K562 (cell line): ENCODE measurements at regions not wholly inside any gene's neighbourhood (a gene's known extent, or its start where the extent isn't known, plus 50 kb on each side); places are given as distances from the start of the nearest gene placed in this dataset.

ENCODE experiments used
- ATAC-seq: fragments of 200-7000 bp; cut with Tn5 transposase; 3 replicates; pipeline ENCODE4 v1.9.1; 2020; ENCODE audit warnings: moderate library complexity
- BruUV-seq: library from RNA; stranded (reverse); fragments of 400-500 nt; replicated peaks from 2 replicates; lab custom pipeline; 2021; lab: Mats Ljungman, UMichigan
- CTCF ChIA-PET: fragments of 300-600 bp; formaldehyde crosslinking; extraction: SDS; loops from one replicate; lab custom pipeline; 2021; ENCODE audit warnings: low intra/inter-chr PET ratio; lab: Yijun Ruan, JAX
- POLR2A ChIA-PET: fragments of 300-600, 350-650 bp; sonication (Branson Sonifier 250); formaldehyde crosslinking; extraction: SDS; loops from one replicate; lab custom pipeline; 2021; ENCODE audit warnings: antibody characterized with exemption, inconsistent platforms; lab: Yijun Ruan, JAX
- DNase-seq, 4 experiments: peaks; one replicate each; pipeline versions ENCODE4 v3.0.0 to v3.0.0-alpha.2; 2011 to 2018; ENCODE audit warnings: low spot score in 3 of 4, mixed read lengths in 3 of 4; ENCODE audit errors: extremely low read depth in 1 of 4
- FAIRE-seq: peaks from 2 replicates; lab custom pipeline; 2011; peaks lifted over from hg19 to GRCh38; lab: Jason Lieb, UNC
- H2AFZ ChIP-seq: 2 replicates; pipeline ENCODE4 v1.6.0; 2011; ENCODE audit warnings: low read depth, low read length, control low read depth, inconsistent platforms
- H3K27ac ChIP-seq: fragments of 200-600 bp; 3 replicates; pipeline ENCODE4 v1.8.0; 2011; ENCODE audit warnings: low read depth, mild to moderate bottlenecking, control low read depth, inconsistent platforms, low read length, moderate library complexity, mixed read lengths; ENCODE audit errors: extremely low read depth
- H3K27me3 ChIP-seq, 2 experiments: fragments of 300-600 bp in 1 of 2; 2 replicates in 1 of 2; 3 replicates in 1 of 2; pipeline versions ENCODE4 v1.6.0 to v1.8.0; 2011; ENCODE audit warnings: inconsistent platforms in 2 of 2, low read length in 2 of 2, mild to moderate bottlenecking in 1 of 2, mixed read lengths in 1 of 2, moderate library complexity in 1 of 2; ENCODE audit not compliant: control insufficient read depth in 2 of 2, insufficient read depth in 2 of 2
- H3K36me3 ChIP-seq: fragments of 300-600 bp; 3 replicates; pipeline ENCODE4 v1.8.0; 2011; ENCODE audit warnings: mild to moderate bottlenecking, low read length, inconsistent platforms; ENCODE audit not compliant: control insufficient read depth, insufficient read depth
- H3K4me1 ChIP-seq, 2 experiments: fragments of 200-600 bp in 1 of 2; replicated peaks in 1 of 2; 2 replicates in 1 of 2; 3 replicates in 1 of 2; pipeline versions ENCODE4 v1.5.1 to v1.8.0; 2011; ENCODE audit warnings: inconsistent platforms in 2 of 2, low read length in 2 of 2, mild to moderate bottlenecking in 1 of 2, mixed read lengths in 1 of 2, moderate library complexity in 1 of 2; ENCODE audit not compliant: control insufficient read depth in 2 of 2, insufficient read depth in 2 of 2
- H3K4me2 ChIP-seq: 2 replicates; pipeline ENCODE4 v1.6.1; 2011; ENCODE audit warnings: low read length, control low read depth, inconsistent platforms, mixed read lengths; ENCODE audit not compliant: insufficient read depth
- H3K4me3 ChIP-seq: fragments of 200-600 bp; sonication (generic), shearing (Covaris generic); 2 replicates; pipeline ENCODE4 v1.5.1; 2016; ENCODE audit warnings: control low read depth, inconsistent platforms
- H3K79me2 ChIP-seq: fragments of 200-600 bp; 3 replicates; pipeline ENCODE4 v1.8.0; 2011; ENCODE audit warnings: low read length, inconsistent platforms; ENCODE audit not compliant: control insufficient read depth, insufficient read depth
- H3K9ac ChIP-seq, 2 experiments: 2 replicates each; pipeline versions ENCODE4 v1.6.0 to v1.6.1; 2011; ENCODE audit warnings: low read depth in 2 of 2, low read length in 2 of 2, control low read depth in 1 of 2, inconsistent platforms in 1 of 2, mild to moderate bottlenecking in 1 of 2, mixed read lengths in 1 of 2; ENCODE audit not compliant: insufficient read depth in 1 of 2
- H3K9me1 ChIP-seq: one replicate; pipeline ENCODE4 v1.6.0; 2011; ENCODE audit warnings: inconsistent platforms, mild to moderate bottlenecking, low read length, moderate library complexity; ENCODE audit not compliant: control insufficient read depth, insufficient read depth
- H3K9me3 ChIP-seq: replicated peaks from 2 replicates; pipeline ENCODE4 v1.5.1; 2011; ENCODE audit warnings: low read depth, low read length, inconsistent platforms; ENCODE audit not compliant: control insufficient read depth, insufficient read depth
- H4K20me1 ChIP-seq: replicated peaks from 2 replicates; pipeline ENCODE4 v1.6.1; 2011; ENCODE audit warnings: low read length, inconsistent platforms, mixed read lengths; ENCODE audit not compliant: control insufficient read depth, insufficient read depth
- CXXC5 ChIP-seq: fragments of 250-450 bp; sonication (Bioruptor Pico); IDR thresholded peaks from 2 replicates; pipeline ENCODE4 v1.8.0; 2022; ENCODE audit warnings: inconsistent platforms, mild to moderate bottlenecking, moderate library complexity
- E2F8 ChIP-seq: fragments of 450-650 bp; IDR thresholded peaks from 2 replicates; pipeline ENCODE4 v1.7.1; 2018; ENCODE audit warnings: mild to moderate bottlenecking, low read depth; ENCODE audit not compliant: partially characterized antibody
- FOSL1 ChIP-seq: fragments of 200-800 bp; sonication (Bioruptor generic); conservative IDR thresholded peaks from 2 replicates; pipeline ENCODE4 v1.6.1; 2016; ENCODE audit warnings: missing genetic modification characterization, missing compliant biosample characterization
- HLTF ChIP-seq: fragments of 450-650 bp; IDR thresholded peaks from 2 replicates; pipeline ENCODE4 v1.6.1; 2016
- MYNN ChIP-seq, 2 experiments: sonication (generic); formaldehyde crosslinking in 1 of 2; IDR thresholded peaks; 2 replicates each; pipeline versions ENCODE4 v1.5.0 to v1.6.1; 2016 to 2020; ENCODE audit warnings: antibody characterized with exemption in 1 of 2, missing genetic modification reagents in 1 of 2
- NR1H2 ChIP-seq: sonication (generic); formaldehyde crosslinking; IDR thresholded peaks from 2 replicates; pipeline ENCODE4 v1.4.0; 2020; ENCODE audit warnings: mild to moderate bottlenecking, missing genetic modification reagents
- PHF8 ChIP-seq: fragments of 200-600 bp; sonication (generic); IDR thresholded peaks from 2 replicates; pipeline ENCODE4 v1.6.1; 2012; ENCODE audit warnings: mixed run types, mild to moderate bottlenecking, inconsistent platforms, low read length, moderate library complexity, borderline replicate concordance
- THAP7 ChIP-seq: fragments of 250-450 bp; sonication (Bioruptor Pico); IDR thresholded peaks from 2 replicates; pipeline ENCODE4 v1.5.0; 2021
- THRAP3 ChIP-seq: fragments of 450-650 bp; IDR thresholded peaks from 2 replicates; pipeline ENCODE4 v1.6.1; 2016; ENCODE audit warnings: mild to moderate bottlenecking, inconsistent platforms, borderline replicate concordance
- U2AF2 ChIP-seq: fragments of 200-400 bp; formaldehyde crosslinking; optimal IDR thresholded peaks from 2 replicates; pipeline ENCODE3; 2017; ENCODE audit warnings: low read depth, mild to moderate bottlenecking, low read length
- ZFP30 ChIP-seq: fragments of 250-450 bp; sonication (Bioruptor Pico); IDR thresholded peaks from 2 replicates; pipeline ENCODE4 v1.8.0; 2022; ENCODE audit warnings: moderate library complexity, mild to moderate bottlenecking, inconsistent platforms, borderline replicate concordance
- ZNF253 ChIP-seq: fragments of 250-450 bp; sonication (Bioruptor Pico); conservative IDR thresholded peaks from 2 replicates; pipeline ENCODE4 v1.6.1; 2021; ENCODE audit warnings: mild to moderate bottlenecking
- ZNF586 ChIP-seq: fragments of 450-650 bp; formaldehyde crosslinking; conservative IDR thresholded peaks from 2 replicates; pipeline ENCODE4 v1.4.0; 2020; ENCODE audit warnings: mild to moderate bottlenecking, moderate library complexity
- WGBS: fragments of 100-300 bp; shearing (Covaris generic); methylation state at CpG from one replicate; pipeline ENCODE4 v1.1.6; 2016; ENCODE audit warnings: low coverage, mixed read lengths; ENCODE audit not compliant: insufficient coverage; ENCODE audit errors: missing lambda C conversion rate; 5-methylcytosine and 5-hydroxymethylcytosine counted together
- in situ Hi-C: fragments of 300-500 bp; cut with MboI; formaldehyde crosslinking; loops from 4 replicates; pipeline ENCODE4 v1.15.0; 2018; ENCODE audit warnings: inconsistent platforms, mixed read lengths
- intact Hi-C: fragments of 100-400 bp; cut with micrococcal nuclease; formaldehyde crosslinking; loops from 2 replicates; pipeline ENCODE4 v1.14.2; 2022
- TF ChIP-seq, protein P1 (sequence below): IDR thresholded peaks from 2 replicates; pipeline ENCODE4 v1.6.1; 2011; ENCODE audit not compliant: insufficient read length; ENCODE audit errors: extremely low read depth
- TF ChIP-seq, protein P2 (sequence below): fragments of 250-450 bp; sonication (Bioruptor Pico); IDR thresholded peaks from 2 replicates; pipeline ENCODE4 v1.4.0; 2020; ENCODE audit warnings: mild to moderate bottlenecking, moderate library complexity, borderline replicate concordance

GRCh38 chr2:187959821-187960220 is 331.9 kb upstream of the GULP1 start (continued):
- TF ChIP-seq U2AF2 (no peak), ZNF586 (CRISPR knock-in tag) (no peak), MYNN (IDR thresholded peaks at IDR 0.05) (no peak), MYNN (CRISPR knock-in tag; IDR thresholded peaks at IDR 0.05) (no peak), PHF8 (no peak), ZFP30 (CRISPR knock-in tag) (no peak), HLTF (no peak), THAP7 (CRISPR knock-in tag) (no peak)
- TF ChIP-seq, protein P1, sequence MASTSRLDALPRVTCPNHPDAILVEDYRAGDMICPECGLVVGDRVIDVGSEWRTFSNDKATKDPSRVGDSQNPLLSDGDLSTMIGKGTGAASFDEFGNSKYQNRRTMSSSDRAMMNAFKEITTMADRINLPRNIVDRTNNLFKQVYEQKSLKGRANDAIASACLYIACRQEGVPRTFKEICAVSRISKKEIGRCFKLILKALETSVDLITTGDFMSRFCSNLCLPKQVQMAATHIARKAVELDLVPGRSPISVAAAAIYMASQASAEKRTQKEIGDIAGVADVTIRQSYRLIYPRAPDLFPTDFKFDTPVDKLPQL = no peak

- Histone ChIP-seq H3K9ac (no peak overlapping the region), H4K20me1 (no peaks in the 10 kb centered on the region), H2AFZ (no peak overlapping the region), H3K36me3 (no peaks in the 10 kb centered on the region), H3K9me1 (no peaks in the 10 kb centered on the region), H3K4me2 (no peak overlapping the region), H3K9me3 (no peaks in the 10 kb centered on the region), H3K4me1 (no peaks in the 10 kb centered on the region), H3K27me3 (no peaks in the 10 kb centered on the region), H3K27ac (no peak overlapping the region), H3K4me3 (no peak overlapping the region), H3K79me2 (no peaks in the 10 kb centered on the region)
- CTCF ChIA-PET = no interaction called here
- no peak for DNase-seq
- 0% methylated on average over 2 of the region's 2 CpGs for WGBS
- POLR2A ChIA-PET = no interaction called here
- no TSS peak for BruUV-seq
- in situ Hi-C loops (no loop called here), intact Hi-C loops (no loop called here)
- ATAC-seq = no peak
- FAIRE-seq = no peak
- TF ChIP-seq, protein P2, sequence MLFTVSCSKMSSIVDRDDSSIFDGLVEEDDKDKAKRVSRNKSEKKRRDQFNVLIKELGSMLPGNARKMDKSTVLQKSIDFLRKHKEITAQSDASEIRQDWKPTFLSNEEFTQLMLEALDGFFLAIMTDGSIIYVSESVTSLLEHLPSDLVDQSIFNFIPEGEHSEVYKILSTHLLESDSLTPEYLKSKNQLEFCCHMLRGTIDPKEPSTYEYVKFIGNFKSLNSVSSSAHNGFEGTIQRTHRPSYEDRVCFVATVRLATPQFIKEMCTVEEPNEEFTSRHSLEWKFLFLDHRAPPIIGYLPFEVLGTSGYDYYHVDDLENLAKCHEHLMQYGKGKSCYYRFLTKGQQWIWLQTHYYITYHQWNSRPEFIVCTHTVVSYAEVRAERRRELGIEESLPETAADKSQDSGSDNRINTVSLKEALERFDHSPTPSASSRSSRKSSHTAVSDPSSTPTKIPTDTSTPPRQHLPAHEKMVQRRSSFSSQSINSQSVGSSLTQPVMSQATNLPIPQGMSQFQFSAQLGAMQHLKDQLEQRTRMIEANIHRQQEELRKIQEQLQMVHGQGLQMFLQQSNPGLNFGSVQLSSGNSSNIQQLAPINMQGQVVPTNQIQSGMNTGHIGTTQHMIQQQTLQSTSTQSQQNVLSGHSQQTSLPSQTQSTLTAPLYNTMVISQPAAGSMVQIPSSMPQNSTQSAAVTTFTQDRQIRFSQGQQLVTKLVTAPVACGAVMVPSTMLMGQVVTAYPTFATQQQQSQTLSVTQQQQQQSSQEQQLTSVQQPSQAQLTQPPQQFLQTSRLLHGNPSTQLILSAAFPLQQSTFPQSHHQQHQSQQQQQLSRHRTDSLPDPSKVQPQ (CRISPR knock-in tag) = no peak
- TF ChIP-seq NR1H2 (no peak), THRAP3 (no peak), ZNF253 (CRISPR knock-in tag) (no peak), E2F8 (no peak), CXXC5 (CRISPR knock-in tag) (no peak), FOSL1 (no peak)
These were observed 329.1 kb upstream of the GULP1 start for GRCh38 chr2:187962538-187962937.
